ENCODE measurements at regions not wholly inside any gene's neighbourhood (a gene's known extent, or its start where the extent isn't known, plus 50 kb on each side); places are given as distances from the start of the nearest gene placed in this dataset.

- TF ChIP-seq CTCF (IDR thresholded peaks at IDR 0.05) (no peak), ATF2 (CRISPR knock-in tag; IDR thresholded peaks at IDR 0.05; ENCODE audit: borderline replicate concordance, low read depth) (no peak), NFYB (CRISPR knock-in tag; conservative IDR thresholded peaks at IDR 0.05; ENCODE audit: low read depth) (no peak)
Observed at GRCh38 chr20:12702312-12702711, 306.5 kb upstream of the SPTLC3 start.

Measured in WTC11 (cell line).